ENCODE measurements at regions not wholly inside any gene's neighbourhood (a gene's known extent, or its start where the extent isn't known, plus 50 kb on each side); places are given as distances from the start of the nearest gene placed in this dataset.

GRCh38 chr2:161020437-161020836 is 139.8 kb upstream of the TANK start:
- H3K27ac Mint-ChIP-seq: no peak overlapping the region
- TF ChIP-seq, protein P1, sequence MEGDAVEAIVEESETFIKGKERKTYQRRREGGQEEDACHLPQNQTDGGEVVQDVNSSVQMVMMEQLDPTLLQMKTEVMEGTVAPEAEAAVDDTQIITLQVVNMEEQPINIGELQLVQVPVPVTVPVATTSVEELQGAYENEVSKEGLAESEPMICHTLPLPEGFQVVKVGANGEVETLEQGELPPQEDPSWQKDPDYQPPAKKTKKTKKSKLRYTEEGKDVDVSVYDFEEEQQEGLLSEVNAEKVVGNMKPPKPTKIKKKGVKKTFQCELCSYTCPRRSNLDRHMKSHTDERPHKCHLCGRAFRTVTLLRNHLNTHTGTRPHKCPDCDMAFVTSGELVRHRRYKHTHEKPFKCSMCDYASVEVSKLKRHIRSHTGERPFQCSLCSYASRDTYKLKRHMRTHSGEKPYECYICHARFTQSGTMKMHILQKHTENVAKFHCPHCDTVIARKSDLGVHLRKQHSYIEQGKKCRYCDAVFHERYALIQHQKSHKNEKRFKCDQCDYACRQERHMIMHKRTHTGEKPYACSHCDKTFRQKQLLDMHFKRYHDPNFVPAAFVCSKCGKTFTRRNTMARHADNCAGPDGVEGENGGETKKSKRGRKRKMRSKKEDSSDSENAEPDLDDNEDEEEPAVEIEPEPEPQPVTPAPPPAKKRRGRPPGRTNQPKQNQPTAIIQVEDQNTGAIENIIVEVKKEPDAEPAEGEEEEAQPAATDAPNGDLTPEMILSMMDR (IDR thresholded peaks at IDR 0.05): no peak
- H3K9me3 Mint-ChIP-seq: peaks cover 21% of the 10 kb centered on the region
- H3K27me3 Mint-ChIP-seq (ENCODE audit: low read depth, poor library complexity): peaks cover 6% of the 10 kb centered on the region
- DNase-seq: no peak
- H3K4me1 Mint-ChIP-seq: no peaks in the 10 kb centered on the region
- H3K36me3 Mint-ChIP-seq (ENCODE audit: low read depth): peaks cover 2% of the 10 kb centered on the region
- H3K4me3 Mint-ChIP-seq: no peak overlapping the region

GRCh38 chr2:161028581-161028980 is 131.6 kb upstream of the TANK start:
- DNase-seq: no peak
- TF ChIP-seq, protein P1 (IDR thresholded peaks at IDR 0.05): no peak
- Mint-ChIP-seq H3K9me3 (no peaks in the 10 kb centered on the region), H3K27ac (no peak overlapping the region), H3K36me3 (ENCODE audit: low read depth) (no peaks in the 10 kb centered on the region), H3K4me3 (no peak overlapping the region), H3K4me1 (no peaks in the 10 kb centered on the region), H3K27me3 (ENCODE audit: low read depth, poor library complexity) (no peaks in the 10 kb centered on the region)

DNA sequence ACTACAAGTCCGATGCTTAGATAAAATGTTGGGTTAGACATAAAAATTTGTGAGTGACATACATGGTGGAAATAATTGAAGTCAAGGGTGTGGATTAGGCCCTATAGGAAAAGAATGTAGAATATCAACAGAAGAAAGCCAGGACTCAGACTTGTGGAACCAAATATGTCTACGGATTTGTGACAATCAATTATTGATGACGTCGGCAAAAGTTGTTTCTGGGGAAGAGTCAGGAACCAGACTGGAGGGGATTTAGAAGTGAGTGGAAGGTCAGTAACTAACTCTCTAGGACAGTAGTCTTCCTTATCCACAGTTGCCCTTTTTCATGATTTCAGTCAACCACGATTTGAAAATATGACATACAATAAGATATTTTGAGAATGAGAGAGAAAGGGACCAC is 130.9 kb upstream of the TANK start:
- H3K36me3 Mint-ChIP-seq (ENCODE audit: low read depth): no peaks in the 10 kb centered on the region
- no peak overlapping the region for H3K4me3 Mint-ChIP-seq
- TF ChIP-seq, protein P1 (IDR thresholded peaks at IDR 0.05): no peak
- H3K27ac Mint-ChIP-seq: no peak overlapping the region
- H3K9me3 Mint-ChIP-seq: no peaks in the 10 kb centered on the region
- no peaks in the 10 kb centered on the region for H3K4me1 Mint-ChIP-seq
- no peak for DNase-seq
- H3K27me3 Mint-ChIP-seq (ENCODE audit: low read depth, poor library complexity): no peaks in the 10 kb centered on the region

- Mint-ChIP-seq H3K27me3 (ENCODE audit: low read depth, poor library complexity) (no peaks in the 10 kb centered on the region), H3K4me1 (no peaks in the 10 kb centered on the region), H3K36me3 (ENCODE audit: low read depth) (no peaks in the 10 kb centered on the region), H3K4me3 (no peak overlapping the region), H3K9me3 (peaks cover 1% of the 10 kb centered on the region), H3K27ac (no peak overlapping the region)
- TF ChIP-seq, protein P1 (IDR thresholded peaks at IDR 0.05): no peak
- DNase-seq: no peak
These were observed 129.8 kb upstream of the TANK start for GRCh38 chr2:161030260-161031063.

GRCh38 chr2:161031511-161031910 is 128.7 kb upstream of the TANK start:
- Mint-ChIP-seq H3K36me3 (ENCODE audit: low read depth) (no peaks in the 10 kb centered on the region), H3K4me3 (no peak overlapping the region), H3K9me3 (peaks cover 3% of the 10 kb centered on the region), H3K4me1 (no peaks in the 10 kb centered on the region), H3K27me3 (ENCODE audit: low read depth, poor library complexity) (peaks cover 3% of the 10 kb centered on the region), H3K27ac (no peak overlapping the region)
- DNase-seq: no peak
- TF ChIP-seq, protein P1 (IDR thresholded peaks at IDR 0.05): no peak

GRCh38 chr2:161032635-161033034 is 127.6 kb upstream of the TANK start:
- Mint-ChIP-seq H3K4me3 (no peak overlapping the region), H3K4me1 (no peaks in the 10 kb centered on the region), H3K27me3 (ENCODE audit: low read depth, poor library complexity) (peaks cover 3% of the 10 kb centered on the region), H3K36me3 (ENCODE audit: low read depth) (no peaks in the 10 kb centered on the region), H3K27ac (no peak overlapping the region), H3K9me3 (peaks cover 3% of the 10 kb centered on the region)
- TF ChIP-seq, protein P1 (IDR thresholded peaks at IDR 0.05): no peak
- DNase-seq: no peak

Measured in nephron progenitor cell (in vitro differentiated cells).